Mammary epithelial cell (primary cell): ENCODE measurements at regions not wholly inside any gene's neighbourhood (a gene's known extent, or its start where the extent isn't known, plus 50 kb on each side); places are given as distances from the start of the nearest gene placed in this dataset.

Source experiments
- CTCF ChIP-seq, 2 donors: IDR thresholded peaks in 1 of 2; conservative IDR thresholded peaks in 1 of 2; 2 replicates each; pipeline ENCODE4 v1.5.1; 2011 to 2012; ENCODE audit warnings: inconsistent platforms in 2 of 2, low read length in 2 of 2, mild to moderate bottlenecking in 2 of 2, control low read depth in 1 of 2, low read depth in 1 of 2; ENCODE audit not compliant: insufficient read depth in 1 of 2; ENCODE audit errors: extremely low read depth in 1 of 2
- EZH2 ChIP-seq: IDR thresholded peaks from 2 replicates; pipeline ENCODE4 v1.6.1; 2012; ENCODE audit warnings: low read length, inconsistent platforms, borderline replicate concordance

DNA sequence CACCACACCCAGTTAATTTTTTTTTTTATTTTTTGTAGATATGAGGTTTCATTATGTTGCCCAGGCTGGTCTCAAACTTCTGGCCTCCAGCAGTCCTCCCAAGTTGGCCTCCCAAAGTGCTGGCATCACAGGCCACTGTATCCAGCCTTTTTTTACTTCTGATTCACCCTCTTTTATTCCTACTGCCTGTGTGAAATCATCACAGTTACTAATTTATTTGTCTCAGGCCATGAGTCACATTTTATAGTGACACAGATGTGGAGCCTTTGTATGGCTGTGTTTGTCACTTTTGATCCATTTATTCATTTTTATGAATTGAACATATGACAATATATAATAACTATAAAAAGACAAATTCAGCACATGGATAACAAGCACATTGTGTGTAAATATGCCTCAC is 67.1 kb upstream of the SNX2 start:
- TF ChIP-seq CTCF (conservative IDR thresholded peaks at IDR 0.05 in 1 of 2, IDR thresholded peaks at IDR 0.05 in 1 of 2; ENCODE audit: extremely low read depth in 1 of 2, insufficient read depth in 1 of 2, low read depth in 1 of 2, low read length in 2 of 2) = no peak
- no peak for TF ChIP-seq EZH2
